Skeletal muscle cell (primary cell): ENCODE measurements at regions not wholly inside any gene's neighbourhood (a gene's known extent, or its start where the extent isn't known, plus 50 kb on each side); places are given as distances from the start of the nearest gene placed in this dataset.

ENCODE experiments used
- DNase-seq: peaks from one replicate; pipeline ENCODE4 v3.0.0-alpha.2; 2010; ENCODE audit warnings: low read depth
- H3K4me3 ChIP-seq: 2 replicates; pipeline ENCODE4 v1.5.1; 2011; ENCODE audit warnings: low read depth, mild to moderate bottlenecking, control low read depth, low read length, moderate library complexity

DNA sequence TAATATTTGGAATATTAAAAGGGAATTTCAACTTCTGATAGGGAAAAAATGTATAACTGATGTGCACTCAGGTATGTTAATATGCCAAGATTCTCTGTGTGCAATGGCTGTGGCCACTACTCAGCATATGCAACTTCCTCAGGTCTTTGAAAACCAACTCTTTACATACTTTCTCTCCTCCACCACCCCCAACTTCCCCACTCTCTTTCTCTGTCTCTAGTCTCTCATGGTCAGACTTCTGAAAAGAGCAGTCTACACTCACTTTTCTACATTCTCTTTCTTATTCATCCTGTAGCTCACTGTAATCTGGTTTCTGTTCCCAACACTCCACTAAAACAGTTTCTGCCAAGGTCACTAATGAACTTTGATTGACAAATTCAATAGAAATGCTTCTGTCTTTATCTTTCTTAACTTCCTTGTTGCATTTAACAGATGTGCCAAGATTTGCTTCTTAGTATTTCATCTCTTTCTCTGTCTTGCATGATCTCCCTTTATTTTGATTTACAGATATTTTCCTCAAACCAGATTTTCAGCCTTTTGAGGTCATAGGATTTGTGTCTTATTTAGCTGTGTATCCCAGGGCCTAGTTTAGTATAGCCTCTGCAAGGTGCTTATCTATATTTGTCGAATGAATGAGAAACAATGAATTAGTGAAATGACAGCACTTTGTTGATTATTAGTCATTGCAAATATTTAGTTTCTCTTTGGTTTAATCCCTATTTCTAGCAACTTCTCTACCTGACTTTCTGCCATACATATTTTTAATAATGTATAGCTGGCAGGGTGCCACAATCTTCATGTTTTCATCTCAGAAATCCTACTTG is 168.9 kb downstream of the LMO4 start:
- DNase-seq: no peak

DNA sequence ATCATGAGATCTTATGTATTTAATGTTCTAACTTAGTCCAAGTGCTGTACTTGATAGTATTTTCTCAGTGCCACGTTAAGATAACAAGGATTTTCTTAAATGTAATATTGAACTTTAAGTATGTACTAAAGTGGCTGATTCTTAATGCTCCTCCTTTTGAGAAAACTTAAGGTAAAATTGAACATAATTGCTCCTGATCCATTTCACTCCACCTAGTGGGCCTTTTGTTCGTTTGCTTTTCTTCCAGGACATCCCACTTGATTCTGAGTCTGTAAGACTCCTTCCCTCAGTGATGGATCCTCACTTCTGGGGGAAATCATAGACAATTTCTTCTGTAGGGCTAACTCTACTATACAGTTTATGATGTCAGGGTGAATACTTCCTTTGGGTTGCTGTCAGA is 173.1 kb downstream of the LMO4 start:
- H3K4me3 ChIP-seq: no peak overlapping the region
- no peak for DNase-seq

More for the DNA sequence above, 168.9 kb downstream of the LMO4 start:
- no peak overlapping the region for H3K4me3 ChIP-seq

DNA sequence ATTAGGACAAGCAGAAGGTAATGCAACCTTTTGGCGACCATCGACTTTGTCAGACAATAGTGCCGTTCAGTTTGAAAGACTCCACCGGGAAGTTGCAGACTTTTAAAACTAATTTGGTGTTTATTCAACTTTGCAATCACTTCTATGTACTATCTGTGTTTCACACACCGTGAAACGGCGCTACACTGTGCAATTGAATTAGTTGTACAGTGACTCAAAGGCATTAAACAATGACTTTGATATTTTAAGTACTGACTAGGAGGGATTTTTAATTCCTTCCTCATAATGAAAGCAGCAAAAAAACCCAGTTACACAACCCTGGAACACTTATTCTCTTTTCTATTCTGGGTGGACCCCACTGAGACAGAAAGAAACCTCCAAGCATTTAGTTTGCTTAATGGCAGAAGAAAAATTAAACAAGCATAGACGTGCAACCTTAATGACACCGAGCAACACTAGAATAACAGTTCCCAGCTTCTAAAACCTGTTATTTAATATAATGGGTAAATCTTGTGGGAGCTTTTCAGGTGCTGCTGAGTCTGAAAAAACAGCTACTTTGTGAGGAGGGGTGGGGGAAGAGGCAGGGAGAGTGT is 176.8 kb downstream of the LMO4 start:
- H3K4me3 ChIP-seq: no peak overlapping the region
- DNase-seq: no peak

DNA sequence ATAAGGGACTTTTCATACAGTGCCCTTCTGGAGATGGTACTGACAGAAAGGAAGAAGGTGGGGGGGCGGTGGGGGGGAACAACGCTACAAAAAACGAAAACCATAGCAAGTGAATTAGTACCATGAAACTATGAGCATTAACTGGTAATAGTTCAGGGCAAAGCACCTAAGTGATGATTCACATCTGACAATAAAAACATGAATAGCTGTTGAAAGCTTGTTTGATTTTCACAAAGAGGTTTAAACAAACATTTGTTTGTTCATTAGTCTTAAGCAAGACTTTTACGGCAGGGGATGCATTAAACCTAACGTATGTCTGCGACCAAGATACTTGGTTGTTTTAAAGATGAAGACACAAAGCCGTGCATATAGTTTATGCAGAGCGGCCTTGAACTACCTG is 177.5 kb downstream of the LMO4 start:
- H3K4me3 ChIP-seq: no peak overlapping the region
- DNase-seq: no peak

- no peak overlapping the region for H3K4me3 ChIP-seq
- peak; percentile 32 for DNase-seq
Observed at GRCh38 chr1:87508247-87508787, 179.6 kb downstream of the LMO4 start.

- H3K4me3 ChIP-seq: no peak overlapping the region
- DNase-seq: no peak
Observed at GRCh38 chr1:87510540-87510939, 181.9 kb downstream of the LMO4 start.

- DNase-seq: no peak
- no peak overlapping the region for H3K4me3 ChIP-seq
Observed at GRCh38 chr1:87511449-87511848, 182.8 kb downstream of the LMO4 start.

DNA sequence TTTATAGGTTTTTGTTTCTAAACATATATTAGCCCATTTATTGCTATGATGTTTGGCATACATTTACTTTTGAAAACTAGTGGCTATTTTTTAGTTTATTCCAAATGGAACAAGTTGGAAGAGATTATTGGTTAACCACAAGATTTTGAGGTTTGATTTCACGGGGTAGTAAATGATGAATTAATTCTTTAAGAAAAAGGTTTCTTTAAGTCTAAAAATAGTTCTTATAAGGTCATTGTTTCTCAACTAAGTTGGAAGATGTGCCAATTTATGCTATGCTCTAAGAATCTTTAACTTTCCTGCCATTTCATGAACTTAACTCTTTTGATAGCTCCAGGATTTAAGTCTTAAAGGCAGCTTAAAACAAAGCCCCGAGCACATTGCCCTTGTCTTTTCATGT is 183.8 kb downstream of the LMO4 start:
- DNase-seq: peak; percentile 22
- H3K4me3 ChIP-seq: no peak overlapping the region

GRCh38 chr1:87513255-87513654 is 184.6 kb downstream of the LMO4 start:
- H3K4me3 ChIP-seq: no peak overlapping the region
- DNase-seq: no peak

GRCh38 chr1:87513966-87514660 is 185.4 kb downstream of the LMO4 start:
- no peak overlapping the region for H3K4me3 ChIP-seq
- DNase-seq: no peak

DNA sequence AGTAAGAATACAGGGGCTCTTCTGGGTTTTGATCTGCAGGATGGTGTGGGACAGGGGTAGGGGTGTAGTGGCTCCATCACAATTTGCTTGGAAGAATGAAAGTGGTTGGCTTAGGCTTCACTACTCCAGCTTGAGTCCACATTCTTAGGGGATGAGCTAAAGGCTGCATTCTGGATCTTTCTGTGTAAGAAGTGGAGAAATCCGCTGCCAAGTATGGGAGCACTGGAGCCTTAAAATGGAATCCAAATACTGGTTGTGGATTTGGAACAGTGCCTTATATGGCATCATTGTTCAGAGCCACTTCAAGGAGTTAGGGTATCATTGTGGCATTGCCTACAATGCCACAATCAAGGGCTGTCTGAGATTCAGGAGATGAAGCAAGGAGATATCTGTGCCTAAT is 187.1 kb downstream of the LMO4 start:
- DNase-seq: no peak
- no peak overlapping the region for H3K4me3 ChIP-seq

DNA sequence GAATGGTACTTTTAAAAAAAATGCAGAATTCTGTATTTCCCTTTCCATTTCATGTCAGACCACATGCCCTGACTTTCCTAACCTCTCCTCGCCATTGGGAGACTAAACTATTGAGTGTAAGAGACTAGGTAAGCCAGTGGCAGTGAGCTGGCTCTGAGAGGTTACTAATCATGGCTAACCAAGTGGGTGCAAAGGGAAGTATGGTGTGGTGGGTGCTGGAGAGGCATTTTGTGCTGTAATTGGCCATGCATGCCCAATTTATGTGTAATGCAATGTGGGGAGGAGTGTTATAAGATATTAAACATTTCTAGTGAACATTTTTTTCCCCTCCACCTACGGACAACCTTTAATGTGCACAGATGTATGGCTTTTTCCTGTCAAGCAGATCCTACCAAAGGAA is 190.1 kb downstream of the LMO4 start:
- no peak for DNase-seq
- no peak overlapping the region for H3K4me3 ChIP-seq

GRCh38 chr1:87521452-87521851 is 192.8 kb downstream of the LMO4 start:
- H3K4me3 ChIP-seq: no peak overlapping the region
- no peak for DNase-seq

DNA sequence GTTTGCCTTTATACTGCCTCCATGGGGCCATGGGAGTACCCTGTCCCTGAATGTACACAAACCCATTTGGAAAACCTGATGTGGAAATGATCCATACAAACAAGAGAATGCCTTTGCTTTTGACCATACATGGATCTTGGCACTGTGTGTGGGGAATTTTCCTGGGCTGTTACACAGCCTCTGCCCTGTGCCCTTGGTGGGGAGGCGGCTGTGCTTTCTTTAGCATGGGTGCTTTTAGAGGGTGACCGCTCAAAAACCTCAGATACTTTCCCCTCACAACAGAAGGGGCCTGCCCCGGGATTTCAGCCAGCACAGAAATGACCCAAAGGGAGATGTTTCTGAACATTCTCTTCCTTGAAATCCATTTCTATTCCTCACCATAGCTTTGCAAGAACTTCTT is 194.8 kb downstream of the LMO4 start:
- DNase-seq: peak; percentile 33
- H3K4me3 ChIP-seq: no peak overlapping the region

- no peak overlapping the region for H3K4me3 ChIP-seq
- DNase-seq: no peak
Observed at GRCh38 chr1:87524021-87524754, 195.5 kb downstream of the LMO4 start.

DNA sequence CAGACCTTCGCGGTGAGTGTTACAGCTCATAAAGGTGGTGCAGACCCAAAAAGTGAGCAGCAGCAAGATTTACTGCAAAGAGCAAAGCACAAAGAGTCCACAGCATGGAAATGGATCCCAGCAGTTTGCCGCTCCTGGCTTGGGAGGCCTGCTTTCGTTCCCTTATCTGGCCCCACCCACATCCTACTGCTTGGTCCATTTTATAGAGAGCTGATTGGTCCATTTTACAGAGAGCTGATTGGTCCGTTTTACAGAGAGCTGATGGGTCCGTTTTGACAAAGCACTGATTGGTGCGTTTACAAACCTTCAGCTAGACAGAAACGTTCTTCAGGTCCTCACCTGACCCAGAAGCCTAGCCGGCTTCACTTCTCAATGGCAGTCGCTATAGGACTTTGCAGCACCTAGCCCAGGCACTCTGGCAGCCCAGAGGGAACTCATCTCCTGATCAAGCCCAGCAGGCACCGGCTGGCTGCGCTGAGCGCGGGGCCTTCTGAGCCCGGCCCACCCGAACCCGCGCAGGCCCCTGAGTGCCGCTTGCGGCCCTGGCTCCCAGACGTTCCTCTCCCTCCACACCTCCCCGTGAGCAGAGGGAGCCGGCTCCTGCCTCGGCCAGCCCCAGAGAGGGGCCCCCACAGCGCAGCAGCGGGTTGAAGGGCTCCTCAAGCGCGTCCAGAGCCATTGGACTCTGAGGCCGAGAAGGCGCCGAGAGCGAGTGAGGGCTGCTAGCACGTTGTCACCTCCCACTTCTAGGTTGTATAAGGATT is 200.3 kb downstream of the LMO4 start:
- no peak for DNase-seq
- H3K4me3 ChIP-seq: no peak overlapping the region

DNA sequence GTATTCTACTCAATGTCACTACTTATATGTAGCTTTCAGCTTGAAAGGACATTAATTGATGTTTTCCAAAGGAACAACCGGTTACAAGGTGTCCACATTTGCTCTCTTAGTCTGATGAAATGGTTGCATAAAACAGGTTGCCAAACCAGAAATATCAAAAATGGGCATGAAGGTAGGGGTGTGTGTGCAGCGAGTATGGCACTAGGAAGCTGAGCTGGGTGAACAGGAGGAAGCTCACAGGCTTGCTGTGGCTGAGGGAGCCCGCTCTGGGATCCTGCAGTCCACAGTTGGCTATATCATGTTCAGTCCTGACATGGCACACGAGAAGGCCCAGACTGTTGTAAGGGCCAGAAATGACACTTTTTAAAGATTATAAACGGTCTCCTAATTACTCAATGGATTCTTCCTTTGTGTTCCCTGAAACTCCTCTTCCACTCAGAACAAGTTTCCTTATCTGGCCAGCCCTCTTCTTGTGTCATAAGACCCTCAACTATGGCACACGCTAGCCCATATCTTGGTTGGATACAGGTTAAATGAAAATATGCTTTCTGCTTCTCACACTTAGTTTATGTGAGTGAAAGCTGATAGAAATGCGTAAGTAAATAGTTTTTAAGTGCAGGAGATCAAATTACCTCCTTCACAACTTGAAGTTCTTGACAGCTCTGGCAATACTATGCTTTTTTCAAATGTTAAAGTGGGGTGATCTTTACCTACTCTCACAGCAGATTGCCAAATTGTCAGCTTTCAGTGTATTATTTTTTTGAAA is 201.5 kb downstream of the LMO4 start:
- no peak for DNase-seq
- H3K4me3 ChIP-seq: no peak overlapping the region

GRCh38 chr1:87535551-87535950 is 206.9 kb downstream of the LMO4 start:
- DNase-seq: no peak

More at GRCh38 chr1:87535551-87535950, 206.9 kb downstream of the LMO4 start:
- H3K4me3 ChIP-seq: no peak overlapping the region
